ENCODE measurements at regions not wholly inside any gene's neighbourhood (a gene's known extent, or its start where the extent isn't known, plus 50 kb on each side); places are given as distances from the start of the nearest gene placed in this dataset.

- TF ChIP-seq CTCF (conservative IDR thresholded peaks at IDR 0.05; ENCODE audit: low read length): no peak
- no peak for TF ChIP-seq EZH2phosphoT487 (IDR thresholded peaks at IDR 0.05; ENCODE audit: borderline replicate concordance)
These were observed 387.0 kb upstream of the KCND2 start for GRCh38 chr7:119886007-119886406.

Measured in Loucy (cell line).